ENCODE measurements at regions not wholly inside any gene's neighbourhood (a gene's known extent, or its start where the extent isn't known, plus 50 kb on each side); places are given as distances from the start of the nearest gene placed in this dataset.

DNA sequence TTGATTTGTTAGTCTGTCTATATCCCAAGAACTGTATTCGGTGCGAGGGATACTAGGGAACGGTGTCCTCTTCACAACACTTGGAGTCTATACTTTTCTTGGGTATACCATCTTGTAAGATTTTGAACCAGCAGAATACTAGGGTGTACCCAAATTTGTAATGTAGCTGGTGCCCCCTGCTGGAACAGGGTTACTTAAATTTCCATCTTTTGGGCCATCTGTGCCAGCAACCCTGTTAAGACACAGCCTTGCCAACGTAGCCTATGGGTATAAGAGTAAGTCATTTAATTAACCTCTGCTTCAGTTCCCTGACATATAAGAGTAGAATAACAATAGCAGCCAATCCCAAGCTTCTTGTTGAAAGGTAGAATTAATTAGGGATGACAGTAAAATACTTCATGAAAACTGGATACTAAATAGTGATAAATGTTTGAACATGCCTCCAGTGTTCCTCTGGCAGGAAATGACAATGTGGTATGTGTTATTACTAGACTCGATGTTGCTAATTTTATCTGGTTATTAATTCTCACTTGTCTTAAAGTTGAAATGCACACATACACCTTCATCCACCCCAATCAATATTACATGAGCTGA, 607.6 kb downstream of the FGF9 start:
- CTCF ChIA-PET = no interaction called here

GRCh38 chr13:22285867-22286266, 615.0 kb downstream of the FGF9 start:
- in situ Hi-C loops (cut with HindIII; ENCODE audit: low pct_unique_long_range_greater_than_20kb, low sequenced_read_pairs) = no loop called here
- no peak overlapping the region for H3K4me3 ChIP-seq (ENCODE audit: low read depth in 2 of 2, low read length in 2 of 2)
- POLR2A ChIA-PET = no interaction called here

More for the DNA sequence above, 607.6 kb downstream of the FGF9 start:
- Histone ChIP-seq H3K4me1 (ENCODE audit: control insufficient read depth, insufficient read depth, low read length) (no peaks in the 10 kb centered on the region), H3K27ac (ENCODE audit: low read length) (no peak overlapping the region), H3K36me3 (ENCODE audit: control insufficient read depth, insufficient read depth, low read length) (no peaks in the 10 kb centered on the region), H3K27me3 (ENCODE audit: control insufficient read depth, insufficient read depth, low read length) (no peaks in the 10 kb centered on the region), H3K4me3 (ENCODE audit: low read depth in 2 of 2, low read length in 2 of 2) (no peak overlapping the region), H3K9me3 (ENCODE audit: control insufficient read depth, insufficient read depth, low read depth, low read length) (no peaks in the 10 kb centered on the region)
- in situ Hi-C loops (cut with HindIII; ENCODE audit: low pct_unique_long_range_greater_than_20kb, low sequenced_read_pairs) (no loop called here), intact Hi-C loops (cut with micrococcal nuclease; ENCODE audit: unreplicated experiment) (no loop called here)
- DNase-seq (ENCODE audit: low read depth, low spot score) (peak; percentile 0), ATAC-seq (no peak)
- BruUV-seq (replicated peaks) = no TSS peak
- TF ChIP-seq, protein P1, sequence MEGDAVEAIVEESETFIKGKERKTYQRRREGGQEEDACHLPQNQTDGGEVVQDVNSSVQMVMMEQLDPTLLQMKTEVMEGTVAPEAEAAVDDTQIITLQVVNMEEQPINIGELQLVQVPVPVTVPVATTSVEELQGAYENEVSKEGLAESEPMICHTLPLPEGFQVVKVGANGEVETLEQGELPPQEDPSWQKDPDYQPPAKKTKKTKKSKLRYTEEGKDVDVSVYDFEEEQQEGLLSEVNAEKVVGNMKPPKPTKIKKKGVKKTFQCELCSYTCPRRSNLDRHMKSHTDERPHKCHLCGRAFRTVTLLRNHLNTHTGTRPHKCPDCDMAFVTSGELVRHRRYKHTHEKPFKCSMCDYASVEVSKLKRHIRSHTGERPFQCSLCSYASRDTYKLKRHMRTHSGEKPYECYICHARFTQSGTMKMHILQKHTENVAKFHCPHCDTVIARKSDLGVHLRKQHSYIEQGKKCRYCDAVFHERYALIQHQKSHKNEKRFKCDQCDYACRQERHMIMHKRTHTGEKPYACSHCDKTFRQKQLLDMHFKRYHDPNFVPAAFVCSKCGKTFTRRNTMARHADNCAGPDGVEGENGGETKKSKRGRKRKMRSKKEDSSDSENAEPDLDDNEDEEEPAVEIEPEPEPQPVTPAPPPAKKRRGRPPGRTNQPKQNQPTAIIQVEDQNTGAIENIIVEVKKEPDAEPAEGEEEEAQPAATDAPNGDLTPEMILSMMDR (IDR thresholded peaks at IDR 0.05) = peak; percentile 23; the same call in 1 of the 2 replicates
- no peak for TF ChIP-seq SIN3A (IDR thresholded peaks at IDR 0.05; ENCODE audit: borderline replicate concordance, insufficient read depth, low read depth, low read length)
- POLR2A ChIA-PET = no interaction called here

More at GRCh38 chr13:22285867-22286266, 615.0 kb downstream of the FGF9 start:
- H3K27ac ChIP-seq (ENCODE audit: low read length) = no peak overlapping the region
- ATAC-seq (no peak), DNase-seq (ENCODE audit: low read depth, low spot score) (no peak)
- H3K4me1 ChIP-seq (ENCODE audit: control insufficient read depth, insufficient read depth, low read length) = no peaks in the 10 kb centered on the region
- no TSS peak for BruUV-seq (replicated peaks)
- TF ChIP-seq, protein P2, sequence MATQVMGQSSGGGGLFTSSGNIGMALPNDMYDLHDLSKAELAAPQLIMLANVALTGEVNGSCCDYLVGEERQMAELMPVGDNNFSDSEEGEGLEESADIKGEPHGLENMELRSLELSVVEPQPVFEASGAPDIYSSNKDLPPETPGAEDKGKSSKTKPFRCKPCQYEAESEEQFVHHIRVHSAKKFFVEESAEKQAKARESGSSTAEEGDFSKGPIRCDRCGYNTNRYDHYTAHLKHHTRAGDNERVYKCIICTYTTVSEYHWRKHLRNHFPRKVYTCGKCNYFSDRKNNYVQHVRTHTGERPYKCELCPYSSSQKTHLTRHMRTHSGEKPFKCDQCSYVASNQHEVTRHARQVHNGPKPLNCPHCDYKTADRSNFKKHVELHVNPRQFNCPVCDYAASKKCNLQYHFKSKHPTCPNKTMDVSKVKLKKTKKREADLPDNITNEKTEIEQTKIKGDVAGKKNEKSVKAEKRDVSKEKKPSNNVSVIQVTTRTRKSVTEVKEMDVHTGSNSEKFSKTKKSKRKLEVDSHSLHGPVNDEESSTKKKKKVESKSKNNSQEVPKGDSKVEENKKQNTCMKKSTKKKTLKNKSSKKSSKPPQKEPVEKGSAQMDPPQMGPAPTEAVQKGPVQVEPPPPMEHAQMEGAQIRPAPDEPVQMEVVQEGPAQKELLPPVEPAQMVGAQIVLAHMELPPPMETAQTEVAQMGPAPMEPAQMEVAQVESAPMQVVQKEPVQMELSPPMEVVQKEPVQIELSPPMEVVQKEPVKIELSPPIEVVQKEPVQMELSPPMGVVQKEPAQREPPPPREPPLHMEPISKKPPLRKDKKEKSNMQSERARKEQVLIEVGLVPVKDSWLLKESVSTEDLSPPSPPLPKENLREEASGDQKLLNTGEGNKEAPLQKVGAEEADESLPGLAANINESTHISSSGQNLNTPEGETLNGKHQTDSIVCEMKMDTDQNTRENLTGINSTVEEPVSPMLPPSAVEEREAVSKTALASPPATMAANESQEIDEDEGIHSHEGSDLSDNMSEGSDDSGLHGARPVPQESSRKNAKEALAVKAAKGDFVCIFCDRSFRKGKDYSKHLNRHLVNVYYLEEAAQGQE (IDR thresholded peaks at IDR 0.05; ENCODE audit: insufficient read depth in 1 of 2, low read depth in 2 of 2, low read length in 1 of 2) = no peak
- TF ChIP-seq TCF7L2 (IDR thresholded peaks at IDR 0.05; ENCODE audit: low read depth, low read length) (no peak), SIN3A (IDR thresholded peaks at IDR 0.05; ENCODE audit: borderline replicate concordance, insufficient read depth, low read depth, low read length) (no peak), POLR2AphosphoS5 (IDR thresholded peaks at IDR 0.05; ENCODE audit: low read depth, low read length) (no peak)
- TF ChIP-seq, protein P1 (IDR thresholded peaks at IDR 0.05) = no peak
- H3K36me3 ChIP-seq (ENCODE audit: control insufficient read depth, insufficient read depth, low read length) = no peaks in the 10 kb centered on the region
- H3K27me3 ChIP-seq (ENCODE audit: control insufficient read depth, insufficient read depth, low read length) = no peaks in the 10 kb centered on the region
- intact Hi-C loops (cut with micrococcal nuclease; ENCODE audit: unreplicated experiment) = no loop called here
- H3K9me3 ChIP-seq (ENCODE audit: control insufficient read depth, insufficient read depth, low read depth, low read length) = no peaks in the 10 kb centered on the region
- CTCF ChIA-PET = no interaction called here
